Gastroesophageal sphincter (tissue), 3 donors: ENCODE measurements at regions not wholly inside any gene's neighbourhood (a gene's known extent, or its start where the extent isn't known, plus 50 kb on each side); places are given as distances from the start of the nearest gene placed in this dataset.
"Not testable (repeated sequence)": the region's sequence is repeated elsewhere in the genome, so short reads cannot be mapped to it uniquely, and the experiment has no call there.

Experiments used
- EP300 ChIP-seq: sonication (generic); formaldehyde crosslinking; IDR thresholded peaks from one replicate; pipeline ENCODE4 v1.6.1; 2017; ENCODE audit warnings: antibody characterized with exemption, mild to moderate bottlenecking
- POLR2A ChIP-seq, 2 donors: fragments of 450-650 bp; IDR thresholded peaks; one replicate each; pipeline ENCODE4 v1.6.1; 2017; ENCODE audit warnings: antibody characterized with exemption in 2 of 2, mild to moderate bottlenecking in 2 of 2, moderate library complexity in 1 of 2
- POLR2AphosphoS5 ChIP-seq: sonication (generic); formaldehyde crosslinking; IDR thresholded peaks from one replicate; pipeline ENCODE4 v1.6.1; 2017; ENCODE audit warnings: antibody characterized with exemption
- TF ChIP-seq, protein P1 (sequence below), 4 experiments: fragments of 200-600 bp in 2 of 4; fragments of 450-650 bp in 2 of 4; sonication (generic) in 1 of 4; IDR thresholded peaks; one replicate each; pipeline ENCODE4 v1.5.1; 2017 to 2019; ENCODE audit warnings: antibody characterized with exemption in 4 of 4, mild to moderate bottlenecking in 2 of 4, moderate library complexity in 2 of 4

DNA sequence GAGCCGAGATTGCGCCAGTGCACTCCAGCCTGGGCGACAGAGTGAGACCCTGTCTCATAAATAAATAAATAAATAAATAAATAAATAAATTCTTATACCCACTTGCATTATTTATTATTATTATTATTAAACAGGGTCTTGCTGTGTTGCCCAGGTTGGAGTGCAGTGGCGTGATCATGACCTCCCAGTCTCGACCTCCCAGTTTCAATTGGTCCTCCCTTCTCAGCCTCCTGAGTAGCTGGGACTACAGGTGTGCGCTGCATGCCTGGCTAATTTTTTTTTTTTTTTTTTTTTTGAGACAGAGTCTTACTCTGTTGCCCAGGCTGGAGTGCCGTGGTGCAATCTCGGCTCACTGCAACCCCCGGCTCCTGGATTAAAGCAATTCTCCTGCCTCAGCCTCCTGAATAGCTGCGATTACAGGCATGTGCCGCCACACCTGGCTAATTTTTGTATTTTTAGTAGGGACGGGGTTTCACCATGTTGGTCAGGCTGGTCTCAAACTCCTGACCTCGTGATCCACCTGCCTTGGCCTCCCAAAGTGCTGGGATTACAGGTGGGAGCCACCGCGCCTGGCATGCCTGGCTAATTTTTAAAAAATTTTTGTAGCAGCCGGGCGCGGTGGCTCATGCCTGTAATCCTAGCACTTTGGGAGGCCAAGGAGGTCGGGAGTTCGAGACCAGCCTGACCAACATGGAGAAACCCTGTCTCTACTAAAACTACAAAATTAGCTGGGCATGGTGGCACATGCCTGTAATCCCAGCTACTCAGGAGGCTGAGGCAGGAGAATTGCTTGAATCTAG is 150.2 kb downstream of the SEC14L1 start:
- TF ChIP-seq, protein P1, sequence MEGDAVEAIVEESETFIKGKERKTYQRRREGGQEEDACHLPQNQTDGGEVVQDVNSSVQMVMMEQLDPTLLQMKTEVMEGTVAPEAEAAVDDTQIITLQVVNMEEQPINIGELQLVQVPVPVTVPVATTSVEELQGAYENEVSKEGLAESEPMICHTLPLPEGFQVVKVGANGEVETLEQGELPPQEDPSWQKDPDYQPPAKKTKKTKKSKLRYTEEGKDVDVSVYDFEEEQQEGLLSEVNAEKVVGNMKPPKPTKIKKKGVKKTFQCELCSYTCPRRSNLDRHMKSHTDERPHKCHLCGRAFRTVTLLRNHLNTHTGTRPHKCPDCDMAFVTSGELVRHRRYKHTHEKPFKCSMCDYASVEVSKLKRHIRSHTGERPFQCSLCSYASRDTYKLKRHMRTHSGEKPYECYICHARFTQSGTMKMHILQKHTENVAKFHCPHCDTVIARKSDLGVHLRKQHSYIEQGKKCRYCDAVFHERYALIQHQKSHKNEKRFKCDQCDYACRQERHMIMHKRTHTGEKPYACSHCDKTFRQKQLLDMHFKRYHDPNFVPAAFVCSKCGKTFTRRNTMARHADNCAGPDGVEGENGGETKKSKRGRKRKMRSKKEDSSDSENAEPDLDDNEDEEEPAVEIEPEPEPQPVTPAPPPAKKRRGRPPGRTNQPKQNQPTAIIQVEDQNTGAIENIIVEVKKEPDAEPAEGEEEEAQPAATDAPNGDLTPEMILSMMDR (IDR thresholded peaks at IDR 0.05), result not testable (repeated sequence)
- not testable (repeated sequence) for TF ChIP-seq EP300; POLR2A (IDR thresholded peaks at IDR 0.05); POLR2AphosphoS5
